Heart left ventricle (tissue), 13 donors: ENCODE measurements at regions not wholly inside any gene's neighbourhood (a gene's known extent, or its start where the extent isn't known, plus 50 kb on each side); places are given as distances from the start of the nearest gene placed in this dataset.

Experiments
- CTCF ChIP-seq, 12 donors: fragments of 200-600 bp; sonication (generic) in 4 of 12; IDR thresholded peaks; one replicate each; pipeline versions ENCODE4 v1.5.0 to v1.8.0; 2018 to 2022; ENCODE audit warnings: antibody characterized with exemption in 12 of 12, mild to moderate bottlenecking in 5 of 12
- POLR2A ChIP-seq, 2 donors: fragments of 450-650 bp; IDR thresholded peaks; one replicate each; pipeline ENCODE4 v1.6.1; 2017; ENCODE audit warnings: antibody characterized with exemption in 2 of 2, mild to moderate bottlenecking in 2 of 2, moderate library complexity in 2 of 2
- donor health status: ischemic (EF 13 %, LVEDD 7.1; RV severe dilation, severe dysfunction).
- donor health status: DM: no; HTN: yes; CAD: no.
- donor health status: DM: no; HTN: no; CAD: no.
- donor health status: ischemic (EF 25% LVEDD 6.9; RV normal size, moderate dysfunction).
- donor health status: ischemic (EF 25% LVEDD 5.7; RV mildly dilated, moderate dysfunction).
- donor health status: ischemic (EF 35%, LVEDD 5.7; RV mildly dilated, moderate dysfunction).
- donor health status: nonischemic (EF 11% LVEDD 7.7; RV severe dilation, severe dysfunction).
- donor health status: DM: yes; HTN: yes; CAD: no.
- donor health status: PGD.
- donor health status: ischemic (EF 29% LVEDD 5.4; RV normal size, mild dysfunction).
- donor health status: nonischemic (EF 23%, LVEDD 6.1; RV moderate dilation, normal function).

- TF ChIP-seq CTCF (IDR thresholded peaks at IDR 0.05) (no peak), POLR2A (IDR thresholded peaks at IDR 0.05) (no peak)
Measured at GRCh38 chr11:96543177-96543576, 153.4 kb downstream of the JRKL start.
